ENCODE measurements at regions not wholly inside any gene's neighbourhood (a gene's known extent, or its start where the extent isn't known, plus 50 kb on each side); places are given as distances from the start of the nearest gene placed in this dataset.

GRCh38 chr3:187519428-187519890 lies 150.7 kb downstream of the SST start:
- ChIA-PET CTCF (interaction anchor here (0.7 kb wide), 1 partner anchor 406 kb away, joined by 3 read pairs; no protein-coding TSS in a partner anchor), POLR2A (ENCODE audit: low non-redundant PET) (no interaction called here)
- DNase-seq (ENCODE audit: low spot score): no peak
- no peak overlapping the region for H3K27ac ChIP-seq
- TF ChIP-seq CTCF (conservative IDR thresholded peaks at IDR 0.05; ENCODE audit: low read depth): no peak

- CTCF ChIA-PET: no interaction called here
- H3K27ac ChIP-seq: no peak overlapping the region
- POLR2A ChIA-PET (ENCODE audit: low non-redundant PET): no interaction called here
- DNase-seq (ENCODE audit: low spot score): no peak
- no peak for TF ChIP-seq CTCF (conservative IDR thresholded peaks at IDR 0.05; ENCODE audit: low read depth)
These were observed 150.4 kb downstream of the RTP4 start for GRCh38 chr3:187518616-187519015.

- no peak for TF ChIP-seq CTCF (conservative IDR thresholded peaks at IDR 0.05; ENCODE audit: low read depth)
- CTCF ChIA-PET: no interaction called here
- POLR2A ChIA-PET (ENCODE audit: low non-redundant PET): interaction anchor here (0.6 kb wide), 1 partner anchor 1045 kb away, joined by 3 read pairs; no protein-coding TSS in a partner anchor
- no peak for DNase-seq (ENCODE audit: low spot score)
- H3K27ac ChIP-seq: no peak overlapping the region
These were observed 150.0 kb downstream of the RTP4 start for GRCh38 chr3:187518207-187518606.

GRCh38 chr3:187516446-187517185 lies 148.4 kb downstream of the RTP4 start:
- ChIA-PET CTCF (no interaction called here), POLR2A (ENCODE audit: low non-redundant PET) (no interaction called here)
- DNase-seq (ENCODE audit: low spot score): no peak
- no peak for TF ChIP-seq CTCF (conservative IDR thresholded peaks at IDR 0.05; ENCODE audit: low read depth)
- no peak overlapping the region for H3K27ac ChIP-seq

- DNase-seq (ENCODE audit: low spot score): no peak
- ChIA-PET CTCF (no interaction called here), POLR2A (ENCODE audit: low non-redundant PET) (no interaction called here)
- no peak for TF ChIP-seq CTCF (conservative IDR thresholded peaks at IDR 0.05; ENCODE audit: low read depth)
- no peak overlapping the region for H3K27ac ChIP-seq
These were observed 139.7 kb downstream of the RTP4 start for GRCh38 chr3:187507905-187508304.

- DNase-seq (ENCODE audit: low spot score): no peak
- TF ChIP-seq CTCF (conservative IDR thresholded peaks at IDR 0.05; ENCODE audit: low read depth): no peak
- CTCF ChIA-PET: no interaction called here
- POLR2A ChIA-PET (ENCODE audit: low non-redundant PET): no interaction called here
- H3K27ac ChIP-seq: no peak overlapping the region
These were observed 139.1 kb downstream of the RTP4 start for GRCh38 chr3:187507266-187507665.

All from RWPE1 (cell line).